ENCODE measurements at regions not wholly inside any gene's neighbourhood (a gene's known extent, or its start where the extent isn't known, plus 50 kb on each side); places are given as distances from the start of the nearest gene placed in this dataset.

GRCh38 chr3:102142379-102143060 lies 292.3 kb upstream of the ZPLD1 start:
- no peak overlapping the region for H3K9ac ChIP-seq (ENCODE audit: control insufficient read depth, insufficient read depth, low read length)
- no TSS peak for BruUV-seq (replicated peaks)
- H3K4me3 ChIP-seq, result no peak overlapping the region
- no peak overlapping the region for H2AFZ ChIP-seq (ENCODE audit: control insufficient read depth, low read depth, low read length)
- H4K20me1 ChIP-seq (ENCODE audit: control insufficient read depth, insufficient read depth), result no peaks in the 10 kb centered on the region
- FAIRE-seq (no peak), DNase-seq (ENCODE audit: low read depth, low spot score) (no peak), ATAC-seq (no peak)
- no peak overlapping the region for H3K27ac ChIP-seq (ENCODE audit: control insufficient read depth, insufficient read depth)
- in situ Hi-C loops (cut with MboI), result no loop called here
- TF ChIP-seq, protein P1, sequence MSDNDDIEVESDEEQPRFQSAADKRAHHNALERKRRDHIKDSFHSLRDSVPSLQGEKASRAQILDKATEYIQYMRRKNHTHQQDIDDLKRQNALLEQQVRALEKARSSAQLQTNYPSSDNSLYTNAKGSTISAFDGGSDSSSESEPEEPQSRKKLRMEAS (IDR thresholded peaks at IDR 0.05; ENCODE audit: low read depth, low read length), result no peak
- no peak for TF ChIP-seq WRNIP1 (IDR thresholded peaks at IDR 0.05; ENCODE audit: borderline replicate concordance, low read depth, low read length)
- TF ChIP-seq ZNF217 (IDR thresholded peaks at IDR 0.05), result no peak
- TF ChIP-seq TCF12 (IDR thresholded peaks at IDR 0.05; ENCODE audit: low read depth, low read length), result no peak
- no peak for TF ChIP-seq CREM (IDR thresholded peaks at IDR 0.05; ENCODE audit: low read depth)
- TF ChIP-seq, protein P2, sequence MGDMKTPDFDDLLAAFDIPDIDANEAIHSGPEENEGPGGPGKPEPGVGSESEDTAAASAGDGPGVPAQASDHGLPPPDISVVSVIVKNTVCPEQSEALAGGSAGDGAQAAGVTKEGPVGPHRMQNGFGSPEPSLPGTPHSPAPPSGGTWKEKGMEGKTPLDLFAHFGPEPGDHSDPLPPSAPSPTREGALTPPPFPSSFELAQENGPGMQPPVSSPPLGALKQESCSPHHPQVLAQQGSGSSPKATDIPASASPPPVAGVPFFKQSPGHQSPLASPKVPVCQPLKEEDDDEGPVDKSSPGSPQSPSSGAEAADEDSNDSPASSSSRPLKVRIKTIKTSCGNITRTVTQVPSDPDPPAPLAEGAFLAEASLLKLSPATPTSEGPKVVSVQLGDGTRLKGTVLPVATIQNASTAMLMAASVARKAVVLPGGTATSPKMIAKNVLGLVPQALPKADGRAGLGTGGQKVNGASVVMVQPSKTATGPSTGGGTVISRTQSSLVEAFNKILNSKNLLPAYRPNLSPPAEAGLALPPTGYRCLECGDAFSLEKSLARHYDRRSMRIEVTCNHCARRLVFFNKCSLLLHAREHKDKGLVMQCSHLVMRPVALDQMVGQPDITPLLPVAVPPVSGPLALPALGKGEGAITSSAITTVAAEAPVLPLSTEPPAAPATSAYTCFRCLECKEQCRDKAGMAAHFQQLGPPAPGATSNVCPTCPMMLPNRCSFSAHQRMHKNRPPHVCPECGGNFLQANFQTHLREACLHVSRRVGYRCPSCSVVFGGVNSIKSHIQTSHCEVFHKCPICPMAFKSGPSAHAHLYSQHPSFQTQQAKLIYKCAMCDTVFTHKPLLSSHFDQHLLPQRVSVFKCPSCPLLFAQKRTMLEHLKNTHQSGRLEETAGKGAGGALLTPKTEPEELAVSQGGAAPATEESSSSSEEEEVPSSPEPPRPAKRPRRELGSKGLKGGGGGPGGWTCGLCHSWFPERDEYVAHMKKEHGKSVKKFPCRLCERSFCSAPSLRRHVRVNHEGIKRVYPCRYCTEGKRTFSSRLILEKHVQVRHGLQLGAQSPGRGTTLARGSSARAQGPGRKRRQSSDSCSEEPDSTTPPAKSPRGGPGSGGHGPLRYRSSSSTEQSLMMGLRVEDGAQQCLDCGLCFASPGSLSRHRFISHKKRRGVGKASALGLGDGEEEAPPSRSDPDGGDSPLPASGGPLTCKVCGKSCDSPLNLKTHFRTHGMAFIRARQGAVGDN (IDR thresholded peaks at IDR 0.05), result no peak
- no peak for TF ChIP-seq TCF7 (IDR thresholded peaks at IDR 0.05; ENCODE audit: borderline replicate concordance)
- TF ChIP-seq TCF3 (IDR thresholded peaks at IDR 0.05; ENCODE audit: borderline replicate concordance, insufficient read depth, low read depth, low read length), result no peak
- TF ChIP-seq JUND (IDR thresholded peaks at IDR 0.05; ENCODE audit: low read depth, low read length), result no peak
- no peak for TF ChIP-seq SMARCA5 (IDR thresholded peaks at IDR 0.05)
- no peak for TF ChIP-seq ZNF207 (IDR thresholded peaks at IDR 0.05; ENCODE audit: borderline replicate concordance)
- TF ChIP-seq EGR1 (IDR thresholded peaks at IDR 0.05; ENCODE audit: borderline replicate concordance in 1 of 2, low read depth in 2 of 2, low read length in 2 of 2), result no peak
- no peak for TF ChIP-seq CHD1 (IDR thresholded peaks at IDR 0.05; ENCODE audit: low read depth, low read length)
- no peak for TF ChIP-seq EZH2 (IDR thresholded peaks at IDR 0.05; ENCODE audit: borderline replicate concordance, control insufficient read depth, low read depth, low read length)
- TF ChIP-seq BRCA1 (IDR thresholded peaks at IDR 0.05; ENCODE audit: low read depth, low read length), result no peak
- TF ChIP-seq NBN (IDR thresholded peaks at IDR 0.05), result no peak
- TF ChIP-seq CHD4 (IDR thresholded peaks at IDR 0.05), result no peak
- no peak for TF ChIP-seq BHLHE40 (IDR thresholded peaks at IDR 0.05; ENCODE audit: borderline replicate concordance in 1 of 2, low read depth in 2 of 2, low read length in 1 of 2)
- no peak for TF ChIP-seq BCL11A (IDR thresholded peaks at IDR 0.05; ENCODE audit: low read depth, low read length)
- TF ChIP-seq SPI1 (IDR thresholded peaks at IDR 0.05; ENCODE audit: borderline replicate concordance, insufficient read depth, low read depth, low read length), result no peak
- no peaks in the 10 kb centered on the region for H3K4me1 ChIP-seq (ENCODE audit: control insufficient read depth, insufficient read depth, low read length)
- CTCF ChIA-PET, result interaction anchor here (0.6 kb wide), 1 partner anchor 340 kb away, joined by 3 read pairs; no protein-coding TSS in a partner anchor
- RAD21 ChIA-PET (ENCODE audit: unreplicated experiment), result no interaction called here
- H3K4me2 ChIP-seq (ENCODE audit: control insufficient read depth, insufficient read depth), result no peak overlapping the region
- intact Hi-C loops (cut with micrococcal nuclease; ENCODE audit: unreplicated experiment), result no loop called here
- SMC1A ChIA-PET (ENCODE audit: uncharacterized antibody, unreplicated experiment), result interaction anchor here (0.9 kb wide), 1 partner anchor 82 kb away, joined by 3 read pairs; no protein-coding TSS in a partner anchor
- H3K36me3 ChIP-seq (ENCODE audit: control insufficient read depth in 2 of 2, insufficient read depth in 2 of 2, low read length in 1 of 2), result no peaks in the 10 kb centered on the region
- POLR2A ChIA-PET, result no interaction called here
- H3K9me3 ChIP-seq (replicated peaks; ENCODE audit: control insufficient read depth, insufficient read depth, low read length), result no peaks in the 10 kb centered on the region; the same call in 2 of the 3 replicates
- no peaks in the 10 kb centered on the region; a peak in 1 of 4 replicates for H3K27me3 ChIP-seq (replicated peaks in 1 of 2; ENCODE audit: control insufficient read depth in 2 of 2, insufficient read depth in 2 of 2, low read length in 1 of 2)
- 17% methylated on average over 2 of the region's 2 CpGs for whole genome bisulfite sequencing (ENCODE audit: insufficient coverage, insufficient replicate concordance, low lambda C conversion rate, missing lambda C conversion rate)
- H3K79me2 ChIP-seq (ENCODE audit: control insufficient read depth, insufficient read depth, low read length), result no peaks in the 10 kb centered on the region
